Islet of Langerhans (tissue), 1 donor: ENCODE measurements at regions not wholly inside any gene's neighbourhood (a gene's known extent, or its start where the extent isn't known, plus 50 kb on each side); places are given as distances from the start of the nearest gene placed in this dataset.
A peak's percentile ranks its signal among the peaks of the same experiment; 100 is the strongest.

Source experiments
- FAIRE-seq: peaks from one replicate; lab custom pipeline; 2011; peaks lifted over from hg19 to GRCh38; lab: Jason Lieb, UNC

DNA sequence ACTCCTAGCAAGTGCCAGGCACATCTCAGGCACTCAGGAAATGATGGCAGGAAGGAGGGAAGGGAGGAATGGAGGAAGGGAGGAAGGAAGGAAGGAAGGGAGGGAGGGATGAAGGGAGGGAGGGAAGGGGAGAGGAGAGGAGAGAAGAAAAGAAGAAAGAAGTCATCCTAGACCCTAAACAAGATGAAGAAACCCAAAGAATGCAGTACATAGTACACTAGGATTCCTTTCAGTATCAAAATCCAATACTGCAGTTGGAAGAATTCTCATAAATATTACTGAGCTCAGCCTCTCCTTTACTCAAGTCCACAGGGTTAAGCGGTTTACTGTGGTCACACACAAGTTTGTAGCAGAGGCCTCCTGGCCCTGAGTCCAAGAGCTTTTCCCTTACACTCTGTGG, 155.7 kb upstream of the ETAA1 start:
- no peak for FAIRE-seq

DNA sequence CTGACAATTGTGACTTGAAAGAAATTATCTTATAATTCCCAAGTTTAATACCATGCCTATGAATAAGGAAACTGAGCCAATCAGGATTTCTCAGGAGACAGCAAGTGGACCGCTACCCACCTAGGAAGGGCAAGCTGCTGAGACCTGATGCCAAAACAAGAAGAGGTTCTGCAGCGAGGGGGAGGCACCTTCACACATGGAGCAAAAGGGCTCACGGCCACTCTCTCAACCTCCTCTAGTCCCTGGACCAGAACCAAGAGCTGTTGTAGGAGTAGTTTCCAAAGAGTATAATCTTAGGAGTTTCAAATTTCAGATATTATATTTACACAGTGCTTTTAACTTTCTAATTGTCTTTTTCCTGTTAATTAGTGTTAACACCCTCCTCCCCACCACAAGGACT, 154.7 kb upstream of the ETAA1 start:
- no peak for FAIRE-seq

DNA sequence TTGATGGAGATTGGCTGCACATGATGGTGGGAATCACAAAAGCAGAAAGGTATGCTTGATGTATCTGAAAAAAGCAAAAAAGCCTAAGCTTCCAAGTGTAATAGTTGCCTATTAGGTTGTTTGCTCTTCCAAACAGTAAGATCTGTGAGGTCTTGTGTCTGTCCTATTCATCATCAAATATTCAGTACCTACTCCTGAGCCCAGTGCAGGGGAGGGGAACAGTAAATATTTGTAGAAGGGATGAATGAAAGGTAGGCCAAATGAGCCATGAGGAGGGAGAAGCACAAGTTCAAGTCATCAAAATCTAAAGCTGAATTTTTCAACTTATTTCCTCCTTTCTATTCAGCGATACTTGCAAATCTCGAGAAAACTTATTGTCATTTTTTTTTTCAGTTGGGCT, 153.2 kb upstream of the ETAA1 start:
- no peak for FAIRE-seq

DNA sequence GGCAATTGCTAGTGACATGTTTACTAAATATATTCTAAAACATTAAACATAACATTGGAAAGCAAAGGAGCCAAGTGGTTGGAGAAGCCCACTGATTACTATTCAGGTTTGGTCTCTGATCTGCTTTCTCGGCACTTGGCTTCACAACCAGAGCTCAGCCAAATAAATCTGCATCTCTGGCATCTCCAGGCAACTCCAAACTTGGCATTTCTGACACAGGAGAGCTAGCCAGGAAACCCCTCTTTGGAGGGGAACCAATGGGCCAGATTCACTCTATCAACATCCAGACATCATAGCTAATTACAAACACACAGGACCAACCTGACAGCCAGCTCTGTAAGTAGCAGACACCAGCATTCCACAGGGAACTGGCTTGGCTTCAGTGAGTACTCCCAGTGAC, 150.3 kb upstream of the ETAA1 start:
- no peak for FAIRE-seq

DNA sequence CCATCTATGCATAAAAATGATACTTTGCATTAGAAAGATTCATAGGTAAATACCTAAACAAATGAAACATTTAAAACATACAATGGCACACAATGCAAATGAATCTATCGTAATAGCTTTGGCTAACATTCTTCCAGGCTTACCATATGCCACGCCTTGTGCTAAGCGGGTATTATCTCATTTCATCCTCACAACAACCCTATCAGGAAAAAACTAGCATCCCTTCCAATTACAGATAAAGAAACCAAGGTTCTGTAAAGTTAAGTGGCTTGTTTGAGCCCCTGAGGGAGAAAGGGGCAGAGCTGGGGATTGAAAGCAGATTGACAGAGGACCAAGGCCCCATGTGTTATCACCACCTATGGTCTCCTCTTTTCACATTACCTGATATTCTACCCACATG, 145.4 kb upstream of the ETAA1 start:
- FAIRE-seq = no peak

DNA sequence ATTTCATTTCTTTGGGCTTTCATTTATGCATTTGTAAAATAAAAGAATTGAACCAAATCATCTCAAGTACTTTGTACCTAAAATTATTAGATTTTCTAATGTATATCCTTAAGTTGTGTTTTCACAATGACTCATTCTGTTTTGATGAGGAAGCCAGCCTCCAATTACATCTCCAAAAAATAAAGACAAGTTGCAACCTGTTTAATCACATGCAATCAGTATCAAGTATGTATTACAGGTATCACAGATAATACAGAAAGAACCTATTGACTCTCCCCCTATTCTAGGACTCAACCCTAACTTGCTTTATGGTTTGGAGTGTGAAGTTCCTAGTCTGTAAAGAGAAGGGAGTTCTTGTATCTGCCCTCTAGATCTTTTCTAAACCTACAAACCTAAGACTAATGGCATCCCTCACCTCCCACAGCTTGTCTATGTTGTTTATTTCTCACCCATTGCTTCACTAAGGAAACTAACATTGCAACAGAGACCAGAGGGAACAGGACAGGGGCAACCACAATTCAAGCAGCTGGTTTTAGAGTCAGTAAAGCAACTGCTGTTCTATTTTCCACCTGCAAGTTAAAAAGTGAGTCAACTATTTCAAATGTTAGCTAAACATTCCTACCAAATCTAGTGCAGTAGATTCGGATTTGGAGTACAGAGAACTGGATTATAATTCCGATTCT, 141.1 kb upstream of the ETAA1 start:
- FAIRE-seq = no peak

DNA sequence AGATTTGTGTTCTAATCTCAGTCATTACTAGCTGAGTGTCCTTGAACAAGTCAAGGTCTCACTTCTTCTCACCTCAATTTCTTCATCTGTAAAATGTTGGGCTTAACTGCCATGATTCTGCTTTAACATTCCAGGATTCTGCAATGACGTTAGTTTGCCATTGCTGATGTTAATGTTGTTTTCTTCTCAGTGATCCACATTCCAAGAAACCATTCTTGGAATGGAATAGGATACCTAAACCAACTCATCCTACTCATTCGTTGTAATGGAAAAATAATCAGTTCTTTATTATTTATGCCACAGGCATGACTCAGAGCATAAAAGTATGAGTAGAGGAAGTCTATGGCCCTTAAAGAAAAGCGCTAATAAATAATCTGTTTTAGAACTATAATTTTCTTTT, 140.2 kb upstream of the ETAA1 start:
- FAIRE-seq = no peak

DNA sequence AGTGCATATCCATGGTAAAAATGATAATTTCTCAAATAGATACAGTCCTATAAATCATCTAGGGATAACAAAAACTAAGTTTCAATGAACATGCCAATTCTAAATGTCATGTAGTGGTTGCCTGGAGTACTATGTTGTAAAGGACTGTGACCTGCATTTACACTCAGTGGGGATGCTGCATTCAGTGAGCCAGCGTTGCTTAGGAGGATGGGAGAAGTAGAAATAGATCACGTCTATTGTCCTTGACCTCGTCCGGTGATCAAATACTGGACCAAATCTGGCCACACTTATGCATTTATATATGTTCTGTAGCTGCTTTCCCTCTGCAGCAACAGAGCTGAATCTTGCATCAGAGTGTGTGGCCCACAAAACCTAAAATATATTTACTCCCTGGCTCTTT, 139.0 kb upstream of the ETAA1 start:
- FAIRE-seq = no peak

DNA sequence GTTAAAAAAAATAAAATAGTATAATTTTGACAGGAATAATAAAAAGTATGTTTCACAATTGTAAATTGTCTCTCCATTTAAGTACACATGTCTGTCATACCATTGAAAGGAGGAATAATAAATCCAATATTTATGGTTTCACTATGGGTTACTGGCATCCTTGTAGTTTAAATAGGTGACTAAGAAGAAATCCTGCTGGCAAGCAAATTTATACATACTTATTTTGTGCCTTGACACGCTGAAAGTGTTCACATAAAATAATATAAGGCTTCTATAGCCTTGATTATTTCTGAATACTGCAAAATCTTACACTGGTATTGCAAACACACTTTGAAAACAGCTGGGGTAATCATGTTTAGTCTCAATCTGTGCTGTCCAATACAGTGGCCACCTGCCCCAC, 138.3 kb upstream of the ETAA1 start:
- FAIRE-seq = no peak

DNA sequence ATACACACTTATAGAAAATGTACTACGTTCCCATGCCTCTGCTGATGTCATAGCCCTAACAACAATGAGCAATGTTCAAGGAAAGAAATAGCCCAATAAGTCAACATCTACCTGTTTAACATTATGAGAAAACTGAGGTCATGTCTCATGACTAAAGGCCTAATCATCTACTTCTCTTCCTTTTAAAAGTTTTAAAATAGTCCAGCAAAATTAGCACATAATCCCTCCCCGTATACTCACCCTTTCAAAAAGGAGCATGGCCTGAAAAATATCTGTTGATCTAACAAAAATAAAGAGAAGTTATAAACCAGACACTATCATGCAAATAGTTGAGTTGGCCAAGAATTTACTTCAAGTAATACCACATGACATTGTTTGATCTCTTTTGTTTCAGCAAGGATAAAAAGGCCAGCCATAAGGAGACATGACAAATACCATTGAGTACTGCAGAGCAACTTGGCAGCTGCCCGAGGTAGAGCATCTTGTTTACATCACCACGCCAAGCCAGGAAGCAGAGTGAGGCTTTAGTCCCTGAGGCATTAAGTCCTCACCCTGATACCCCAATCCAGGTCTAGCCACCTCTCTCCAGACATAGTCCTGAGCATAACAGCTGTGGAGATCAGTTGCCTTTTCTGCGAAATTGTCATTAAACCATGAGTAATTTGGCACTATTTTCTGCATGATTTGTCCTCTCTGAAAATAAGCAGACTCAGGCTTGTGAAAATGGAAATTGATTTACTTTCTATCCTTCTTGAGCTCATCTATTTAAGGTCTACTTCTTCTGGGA, 137.4 kb upstream of the ETAA1 start:
- peak; percentile 79 for FAIRE-seq

DNA sequence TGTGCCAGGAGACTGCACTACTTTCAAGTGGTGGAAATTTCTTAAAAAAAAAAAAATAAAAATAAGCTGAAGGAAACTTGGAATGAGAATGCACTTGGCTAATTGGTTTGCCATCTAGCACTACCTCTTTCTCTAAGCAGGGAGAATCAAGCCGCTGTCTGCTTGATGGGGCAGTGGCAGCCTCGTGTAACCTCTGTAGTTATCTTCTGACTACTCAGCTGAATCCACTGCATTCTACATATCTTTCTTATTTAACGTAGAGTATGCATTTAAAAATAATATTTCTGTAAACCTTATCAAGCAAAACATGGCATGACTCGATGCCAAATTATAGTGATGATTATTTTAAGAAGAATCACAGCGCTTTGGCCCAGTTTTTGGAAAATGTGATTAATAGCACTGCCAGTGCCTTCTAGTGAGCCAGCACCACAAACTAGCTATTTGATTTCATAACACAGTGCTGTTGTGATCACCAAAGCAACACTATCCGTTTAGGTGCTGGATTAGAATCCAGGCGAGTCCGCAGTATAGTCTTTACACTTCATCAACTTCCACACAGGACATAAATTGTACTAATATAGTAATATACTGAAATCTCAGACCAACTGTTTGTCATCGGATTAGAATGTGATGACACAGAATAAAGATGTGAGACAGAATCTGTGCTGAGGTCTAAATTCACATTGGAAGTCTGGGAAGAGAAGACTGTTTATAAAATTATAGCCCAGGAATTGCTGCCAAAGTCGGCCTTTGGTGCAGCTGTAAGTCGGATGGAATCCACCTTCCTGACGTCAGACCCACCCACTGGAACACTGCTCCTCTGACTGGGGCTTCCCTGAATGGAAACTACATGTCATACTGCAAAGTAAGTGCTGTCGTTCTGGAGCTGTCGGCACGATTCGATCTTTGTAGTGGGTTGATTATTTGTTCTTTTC, 136.5 kb upstream of the ETAA1 start:
- FAIRE-seq = peak; percentile 85

DNA sequence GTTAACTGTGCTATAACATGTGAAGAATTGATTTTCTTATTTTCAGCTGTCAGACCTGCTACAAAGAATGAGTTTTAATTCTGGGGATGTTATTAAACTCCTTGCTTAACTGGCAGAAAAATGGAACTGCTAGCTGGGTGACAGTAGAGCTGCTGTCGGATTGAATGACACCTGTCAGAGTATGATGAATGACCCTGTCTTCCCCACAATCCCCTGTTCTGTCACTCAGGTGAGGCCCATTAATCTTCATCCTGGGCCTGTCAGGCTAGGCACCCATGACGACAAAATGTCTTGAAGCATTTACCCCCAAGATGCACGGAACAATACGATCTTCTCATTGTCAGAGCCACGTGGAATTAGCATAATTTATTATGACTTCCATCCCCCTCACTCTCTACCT, 129.9 kb upstream of the ETAA1 start:
- FAIRE-seq = no peak

DNA sequence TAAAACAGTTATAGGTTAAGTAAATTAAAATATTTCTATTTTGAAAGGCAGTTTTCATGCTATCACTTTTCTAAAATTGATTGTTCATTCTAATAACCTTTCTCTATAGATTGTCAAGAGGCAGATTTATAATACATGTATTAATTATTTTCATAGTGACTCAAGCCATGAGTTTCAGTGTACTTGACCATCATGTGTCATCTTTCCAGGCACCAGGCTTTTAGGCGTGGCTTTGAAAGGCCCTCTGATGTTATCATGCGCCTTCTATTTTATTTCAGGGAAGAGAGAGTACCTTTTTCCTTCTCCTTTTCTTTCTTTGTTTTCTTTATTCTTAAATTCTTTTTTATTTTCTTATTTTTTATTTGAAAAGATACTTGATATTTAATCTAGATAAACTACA, 128.3 kb upstream of the ETAA1 start:
- no peak for FAIRE-seq

DNA sequence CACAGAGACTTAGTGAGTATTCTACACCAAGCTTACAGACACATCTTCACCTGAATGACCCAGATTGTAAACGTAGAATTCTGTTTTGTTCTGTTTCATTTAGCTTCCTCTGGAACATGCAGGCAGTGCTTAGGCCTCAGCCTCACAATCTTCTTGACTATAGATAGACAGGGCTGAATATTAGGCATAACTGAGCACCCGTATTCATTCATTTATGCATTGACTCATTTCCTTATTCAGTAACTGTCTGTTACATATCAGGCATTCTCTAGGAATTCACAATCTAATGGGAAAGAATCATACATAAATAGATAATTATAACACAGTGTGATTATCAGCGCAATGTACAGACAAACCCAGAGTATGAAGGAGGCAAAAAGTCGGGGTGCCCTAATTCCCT, 124.9 kb upstream of the ETAA1 start:
- FAIRE-seq = no peak

DNA sequence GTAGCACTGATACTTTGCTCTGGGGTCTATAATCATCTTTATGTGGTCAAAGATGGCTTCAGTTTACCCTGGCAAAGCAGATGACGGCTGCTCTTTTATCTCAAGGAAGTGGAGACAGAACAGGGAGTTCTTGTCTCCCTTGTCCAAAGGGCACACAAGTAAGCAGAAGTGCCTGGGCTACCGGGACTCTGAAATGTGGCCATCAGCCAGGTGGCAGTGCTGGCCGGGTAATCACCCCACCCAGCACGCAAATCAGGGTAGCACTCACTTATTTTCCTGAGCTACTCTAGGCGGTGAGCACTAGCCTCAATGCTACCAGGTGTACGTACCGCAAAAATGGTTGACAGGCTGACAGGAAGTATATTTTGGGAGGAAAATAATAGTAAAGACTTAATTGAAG, 119.7 kb upstream of the ETAA1 start:
- no peak for FAIRE-seq

DNA sequence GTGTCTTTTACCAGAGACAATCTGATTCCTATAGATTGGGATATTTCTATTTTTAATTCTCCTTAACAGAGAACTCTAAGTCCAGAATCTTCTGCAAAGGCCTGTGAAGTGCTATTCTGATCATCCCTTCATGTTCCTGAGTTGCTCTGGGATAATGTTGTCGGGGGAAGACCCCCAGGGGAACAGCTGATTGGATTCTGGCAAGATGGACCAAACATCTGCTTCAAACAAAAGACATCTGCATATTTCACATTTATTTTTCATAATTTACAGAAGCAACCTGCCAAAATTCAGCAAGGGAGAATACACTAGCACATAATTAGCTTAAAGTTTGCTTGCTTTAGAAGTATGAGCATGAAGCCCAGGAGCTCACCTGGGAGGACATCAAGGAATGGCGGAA, 116.0 kb upstream of the ETAA1 start:
- FAIRE-seq = no peak

DNA sequence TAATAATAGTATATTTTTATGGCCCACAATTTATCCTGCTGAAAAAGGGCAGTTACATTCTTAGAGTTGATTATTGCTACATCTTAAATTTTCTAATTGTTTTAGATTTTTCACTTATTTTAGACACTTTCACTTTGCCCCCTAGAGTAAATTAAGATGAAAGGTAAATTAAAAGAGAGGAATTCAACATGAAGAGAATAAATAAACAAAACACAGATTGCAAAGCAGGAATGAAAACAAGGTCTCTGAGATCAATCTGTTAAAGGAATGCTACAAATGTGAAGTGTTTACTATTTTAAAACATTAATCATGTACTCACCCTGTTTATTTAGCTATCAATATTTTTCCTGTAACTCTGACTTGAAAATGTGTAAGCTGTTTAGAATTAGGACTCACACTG, 113.5 kb upstream of the ETAA1 start:
- no peak for FAIRE-seq

DNA sequence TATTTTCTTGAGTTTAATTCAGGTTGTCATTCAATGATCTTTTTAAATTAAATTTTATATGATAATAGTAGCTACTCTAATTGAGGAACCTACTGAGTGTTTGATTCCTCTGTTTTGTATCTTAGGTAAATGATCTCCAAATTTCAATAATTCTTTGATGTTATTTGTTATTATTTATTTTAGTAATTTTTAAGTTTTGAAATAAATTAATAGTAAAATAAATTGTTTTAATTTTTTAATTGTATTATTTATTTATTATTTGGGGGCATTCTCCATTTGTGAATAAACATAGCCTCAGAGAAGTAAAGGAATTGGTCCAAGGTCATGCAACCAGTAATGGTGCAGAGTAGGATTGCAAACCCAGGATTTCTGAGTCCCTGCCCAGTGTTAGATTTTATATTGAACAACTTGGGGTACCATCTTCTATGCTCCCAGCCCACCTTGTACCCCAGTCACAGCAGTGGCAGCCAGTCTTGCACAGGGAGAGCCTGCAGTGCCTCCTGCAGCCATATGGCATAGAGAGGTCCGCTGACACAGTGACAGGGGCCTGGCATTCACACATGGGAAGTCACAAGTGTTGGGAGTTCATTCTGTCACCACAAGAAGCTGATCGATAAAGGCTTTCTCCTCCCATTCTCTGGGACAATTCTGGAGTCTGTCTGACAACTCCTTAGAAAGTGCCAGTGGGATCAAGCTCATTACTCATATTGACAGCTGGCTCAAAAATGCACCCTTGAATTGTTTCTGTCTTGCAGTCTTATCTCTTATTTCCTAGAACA, 110.0 kb upstream of the ETAA1 start:
- FAIRE-seq = no peak

DNA sequence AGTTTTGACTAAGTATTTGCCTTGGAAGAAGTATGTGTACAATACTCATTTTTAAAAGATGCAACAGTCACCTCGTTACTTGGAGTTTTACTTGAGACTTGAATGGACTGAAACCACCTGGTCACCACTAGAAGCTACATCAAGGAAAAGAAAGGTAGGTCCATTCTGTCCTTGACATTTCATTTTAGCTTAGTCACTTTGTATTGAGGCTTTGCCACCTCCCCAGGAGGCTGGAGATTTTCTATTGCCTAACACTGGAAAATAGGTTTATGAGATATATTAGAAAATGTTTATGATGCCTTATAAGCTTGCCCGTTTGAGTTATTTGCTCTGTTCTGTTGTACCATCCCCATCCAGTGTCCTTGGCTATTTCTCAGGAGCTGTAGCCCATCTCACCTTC, 107.9 kb upstream of the ETAA1 start:
- FAIRE-seq = no peak

DNA sequence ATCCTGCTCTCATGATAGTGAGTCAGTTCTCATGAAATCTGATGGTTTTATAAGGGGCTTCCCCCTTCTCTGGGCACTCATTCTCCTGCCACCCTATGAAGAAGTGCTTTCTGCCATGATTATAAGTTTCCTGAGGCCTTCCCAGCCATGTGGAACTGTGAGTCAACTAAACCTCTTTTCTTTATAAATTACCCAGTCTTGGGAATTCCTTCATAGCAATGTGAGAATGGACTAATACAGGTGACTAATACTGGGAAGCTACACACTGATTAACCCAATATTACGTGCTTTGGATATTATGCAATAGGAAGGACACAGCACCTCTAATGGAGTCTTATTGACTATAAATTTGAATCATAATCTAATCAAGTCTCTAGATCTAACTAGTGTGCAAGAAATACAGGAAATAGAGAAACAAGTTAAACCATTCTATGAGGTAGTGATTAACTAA, 107.2 kb upstream of the ETAA1 start:
- FAIRE-seq = peak; percentile 65

DNA sequence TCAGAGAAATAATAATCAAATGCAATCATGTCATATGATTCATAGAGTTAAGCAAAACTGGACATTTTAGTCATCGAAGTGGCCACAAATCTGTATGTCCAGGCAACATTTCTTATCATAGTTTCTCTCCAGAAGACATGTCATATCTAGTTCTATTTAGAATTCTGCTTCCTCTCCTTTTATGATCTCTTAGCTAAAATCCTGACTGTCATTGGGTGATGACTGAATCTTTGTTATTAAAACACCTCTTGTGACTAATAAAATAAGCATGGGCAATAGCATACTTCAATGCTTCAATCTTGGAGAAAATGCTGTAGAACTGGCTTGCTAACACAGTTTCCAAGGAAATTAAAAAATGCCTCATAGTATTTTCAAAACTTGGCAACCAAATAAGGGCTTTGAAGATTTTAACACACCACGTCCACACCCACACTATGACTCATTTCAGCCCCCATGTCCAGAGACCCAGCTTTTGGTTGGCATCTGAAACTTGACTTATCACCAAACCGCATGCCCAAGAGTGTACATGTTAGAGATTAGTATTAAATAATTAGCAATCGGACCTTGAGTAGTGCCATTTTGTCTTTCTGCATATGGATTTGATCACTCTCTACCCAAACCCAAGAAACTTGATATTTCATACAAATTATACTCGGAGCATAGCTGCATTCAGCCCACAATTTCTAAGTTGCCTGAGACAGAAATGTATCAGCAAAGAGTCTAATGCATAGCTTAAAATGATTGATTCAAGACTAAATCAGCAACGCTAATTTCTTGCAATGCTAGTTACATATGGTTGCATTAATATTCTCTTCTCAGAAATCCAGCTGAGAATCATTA, 106.5 kb upstream of the ETAA1 start:
- no peak for FAIRE-seq
